HG03520 (cell line): ENCODE measurements at regions not wholly inside any gene's neighbourhood (a gene's known extent, or its start where the extent isn't known, plus 50 kb on each side); places are given as distances from the start of the nearest gene placed in this dataset.

Experiments
- ATAC-seq: cut with Tn5 transposase; IDR thresholded peaks from one replicate; pipeline ENCODE4 v1.9.1; 2021; ENCODE audit warnings: mild to moderate bottlenecking, moderate library complexity; ENCODE audit not compliant: unreplicated experiment

GRCh38 chr4:138670681-138671080 lies 344.9 kb upstream of the NOCT start:
- ATAC-seq = no peak

GRCh38 chr4:138669479-138670315 lies 345.9 kb upstream of the NOCT start:
- ATAC-seq = peak; percentile 64

GRCh38 chr4:138668309-138668708 lies 347.3 kb upstream of the NOCT start:
- ATAC-seq = no peak

- no peak for ATAC-seq
These were observed 349.2 kb upstream of the NOCT start for GRCh38 chr4:138666366-138666765.

GRCh38 chr4:138665851-138666250 lies 349.7 kb upstream of the NOCT start:
- ATAC-seq = no peak

- no peak for ATAC-seq
These were observed 351.7 kb upstream of the NOCT start for GRCh38 chr4:138663883-138664282.

- no peak for ATAC-seq
These were observed 355.7 kb upstream of the NOCT start for GRCh38 chr4:138659812-138660316.

GRCh38 chr4:138659037-138659811 lies 356.4 kb upstream of the NOCT start:
- ATAC-seq = no peak

GRCh38 chr4:138658518-138658917 lies 357.1 kb upstream of the NOCT start:
- ATAC-seq = no peak

- ATAC-seq = no peak
These were observed 358.6 kb upstream of the NOCT start for GRCh38 chr4:138656990-138657389.

GRCh38 chr4:138655985-138656384 lies 359.6 kb upstream of the NOCT start:
- no peak for ATAC-seq

GRCh38 chr4:138655286-138655685 lies 360.3 kb upstream of the NOCT start:
- no peak for ATAC-seq

GRCh38 chr4:138650929-138651448 lies 364.6 kb upstream of the NOCT start:
- no peak for ATAC-seq

- no peak for ATAC-seq
These were observed 365.1 kb upstream of the NOCT start for GRCh38 chr4:138650495-138650894.

- ATAC-seq = no peak
These were observed 368.1 kb upstream of the NOCT start for GRCh38 chr4:138647433-138647832.

- no peak for ATAC-seq
These were observed 369.2 kb upstream of the NOCT start for GRCh38 chr4:138646383-138646782.

GRCh38 chr4:138645289-138645688 lies 370.3 kb upstream of the NOCT start:
- ATAC-seq = no peak

- ATAC-seq = no peak
These were observed 371.3 kb upstream of the NOCT start for GRCh38 chr4:138644322-138644721.

GRCh38 chr4:138643827-138644226 lies 371.8 kb upstream of the NOCT start:
- ATAC-seq = no peak

- ATAC-seq = no peak
These were observed 376.4 kb upstream of the NOCT start for GRCh38 chr4:138639018-138639741.

- no peak for ATAC-seq
These were observed 378.8 kb upstream of the NOCT start for GRCh38 chr4:138636781-138637180.
